ENCODE measurements at regions not wholly inside any gene's neighbourhood (a gene's known extent, or its start where the extent isn't known, plus 50 kb on each side); places are given as distances from the start of the nearest gene placed in this dataset.

- H3K4me3 Mint-ChIP-seq, result no peak overlapping the region
- Histone ChIP-seq H3K4me2 (replicated peaks; ENCODE audit: low read depth, low read length, poor library complexity, severe bottlenecking) (no peak overlapping the region), H3K27ac (ENCODE audit: low read length in 2 of 2) (no peak overlapping the region), H3K4me3 (ENCODE audit: control extremely low read depth in 1 of 5, extremely low read depth in 1 of 5, insufficient read depth in 1 of 5, low read depth in 2 of 5, low read length in 4 of 5) (no peak overlapping the region), H3K9me3 (ENCODE audit: control extremely low read depth in 1 of 3, control insufficient read depth in 2 of 3, insufficient read depth in 1 of 3, low read length in 2 of 3) (no peaks in the 10 kb centered on the region), H3K9ac (ENCODE audit: low read length) (no peak overlapping the region), H3K4me1 (ENCODE audit: control insufficient read depth in 2 of 2, insufficient read depth in 2 of 2, low read length in 2 of 2) (peaks cover 11 to 16% of the 10 kb centered on the region in 2 donors), H4K20me1 (ENCODE audit: control insufficient read depth, insufficient read depth, low read length, poor library complexity, severe bottlenecking) (no peaks in the 10 kb centered on the region), H3K27me3 (replicated peaks in 1 of 4; ENCODE audit: control extremely low read depth in 1 of 4, control insufficient read depth in 3 of 4, insufficient read depth in 4 of 4, low read length in 3 of 4) (no peaks in the 10 kb centered on the region), H3K36me3 (replicated peaks in 1 of 2; ENCODE audit: control extremely low read depth in 1 of 2, control insufficient read depth in 1 of 2, extremely low read depth in 1 of 2, insufficient read depth in 2 of 2, low read length in 1 of 2) (no peaks in the 10 kb centered on the region), H3K79me2 (ENCODE audit: control insufficient read depth, insufficient read depth, low read length) (no peaks in the 10 kb centered on the region), H2AFZ (ENCODE audit: insufficient read depth, low read depth, low read length, poor library complexity, severe bottlenecking) (no peak overlapping the region)
- intact Hi-C loops (cut with micrococcal nuclease), result loop anchor here (5.0 kb wide), 1 partner anchor 555 kb away; no protein-coding TSS in a partner anchor
- CTCF ChIA-PET, result interaction anchor here (1.0 to 1.3 kb wide), 3 partner anchors 547 to 615 kb away, joined by 3 to 6 read pairs (median 5); no protein-coding TSS in a partner anchor
- POLR2A ChIA-PET, result no interaction called here
- 93% methylated on average over 2 of the region's 3 CpGs for WGBS (ENCODE audit: insufficient coverage)
- DNase-seq (peak; percentile 20), ATAC-seq (ENCODE audit: low read depth) (no peak)
- peaks cover 19% of the 10 kb centered on the region for H3K4me1 Mint-ChIP-seq
- no peaks in the 10 kb centered on the region for H3K27me3 Mint-ChIP-seq
- no peaks in the 10 kb centered on the region for H3K9me3 Mint-ChIP-seq (ENCODE audit: insufficient read depth)
- TF ChIP-seq EZH2 (IDR thresholded peaks at IDR 0.05; ENCODE audit: borderline replicate concordance, insufficient read depth, low read depth, low read length, poor library complexity, severe bottlenecking), result no peak
- TF ChIP-seq, protein P1, sequence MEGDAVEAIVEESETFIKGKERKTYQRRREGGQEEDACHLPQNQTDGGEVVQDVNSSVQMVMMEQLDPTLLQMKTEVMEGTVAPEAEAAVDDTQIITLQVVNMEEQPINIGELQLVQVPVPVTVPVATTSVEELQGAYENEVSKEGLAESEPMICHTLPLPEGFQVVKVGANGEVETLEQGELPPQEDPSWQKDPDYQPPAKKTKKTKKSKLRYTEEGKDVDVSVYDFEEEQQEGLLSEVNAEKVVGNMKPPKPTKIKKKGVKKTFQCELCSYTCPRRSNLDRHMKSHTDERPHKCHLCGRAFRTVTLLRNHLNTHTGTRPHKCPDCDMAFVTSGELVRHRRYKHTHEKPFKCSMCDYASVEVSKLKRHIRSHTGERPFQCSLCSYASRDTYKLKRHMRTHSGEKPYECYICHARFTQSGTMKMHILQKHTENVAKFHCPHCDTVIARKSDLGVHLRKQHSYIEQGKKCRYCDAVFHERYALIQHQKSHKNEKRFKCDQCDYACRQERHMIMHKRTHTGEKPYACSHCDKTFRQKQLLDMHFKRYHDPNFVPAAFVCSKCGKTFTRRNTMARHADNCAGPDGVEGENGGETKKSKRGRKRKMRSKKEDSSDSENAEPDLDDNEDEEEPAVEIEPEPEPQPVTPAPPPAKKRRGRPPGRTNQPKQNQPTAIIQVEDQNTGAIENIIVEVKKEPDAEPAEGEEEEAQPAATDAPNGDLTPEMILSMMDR (IDR thresholded peaks at IDR 0.05), result no peak
- no peak overlapping the region for H3K27ac Mint-ChIP-seq
Measured at GRCh38 chr2:60002183-60002867, 551.1 kb downstream of the BCL11A start.

GRCh38 chr2:60000686-60001085, 552.8 kb downstream of the BCL11A start:
- CTCF ChIA-PET, result no interaction called here
- H3K4me3 Mint-ChIP-seq, result no peak overlapping the region

More at GRCh38 chr2:60000686-60001085, 552.8 kb downstream of the BCL11A start:
- Histone ChIP-seq H3K9ac (ENCODE audit: low read length) (no peak overlapping the region), H3K4me3 (ENCODE audit: control extremely low read depth in 1 of 5, extremely low read depth in 1 of 5, insufficient read depth in 1 of 5, low read depth in 2 of 5, low read length in 4 of 5) (no peak overlapping the region), H3K4me1 (ENCODE audit: control insufficient read depth in 2 of 2, insufficient read depth in 2 of 2, low read length in 2 of 2) (peaks cover 11 to 16% of the 10 kb centered on the region in 2 donors), H3K27ac (ENCODE audit: low read length in 2 of 2) (no peak overlapping the region), H3K9me3 (ENCODE audit: control extremely low read depth in 1 of 3, control insufficient read depth in 2 of 3, insufficient read depth in 1 of 3, low read length in 2 of 3) (no peaks in the 10 kb centered on the region), H4K20me1 (ENCODE audit: control insufficient read depth, insufficient read depth, low read length, poor library complexity, severe bottlenecking) (no peaks in the 10 kb centered on the region), H3K79me2 (ENCODE audit: control insufficient read depth, insufficient read depth, low read length) (no peaks in the 10 kb centered on the region), H3K27me3 (replicated peaks in 1 of 4; ENCODE audit: control extremely low read depth in 1 of 4, control insufficient read depth in 3 of 4, insufficient read depth in 4 of 4, low read length in 3 of 4) (no peaks in the 10 kb centered on the region), H2AFZ (ENCODE audit: insufficient read depth, low read depth, low read length, poor library complexity, severe bottlenecking) (no peak overlapping the region), H3K36me3 (replicated peaks in 1 of 2; ENCODE audit: control extremely low read depth in 1 of 2, control insufficient read depth in 1 of 2, extremely low read depth in 1 of 2, insufficient read depth in 2 of 2, low read length in 1 of 2) (no peaks in the 10 kb centered on the region), H3K4me2 (replicated peaks; ENCODE audit: low read depth, low read length, poor library complexity, severe bottlenecking) (no peak overlapping the region)
- peaks cover 21% of the 10 kb centered on the region for H3K4me1 Mint-ChIP-seq
- no peak for ATAC-seq (ENCODE audit: low read depth)
- no peak overlapping the region for H3K27ac Mint-ChIP-seq
- no peak for DNase-seq
- intact Hi-C loops (cut with micrococcal nuclease), result loop anchor here (5.0 kb wide), 1 partner anchor 557 kb away; no protein-coding TSS in a partner anchor
- H3K9me3 Mint-ChIP-seq (ENCODE audit: insufficient read depth), result no peaks in the 10 kb centered on the region
- TF ChIP-seq, protein P1 (IDR thresholded peaks at IDR 0.05), result no peak
- no peak for TF ChIP-seq EZH2 (IDR thresholded peaks at IDR 0.05; ENCODE audit: borderline replicate concordance, insufficient read depth, low read depth, low read length, poor library complexity, severe bottlenecking)
- POLR2A ChIA-PET, result no interaction called here
- H3K27me3 Mint-ChIP-seq, result no peaks in the 10 kb centered on the region
